A673 (cell line): ENCODE measurements at regions not wholly inside any gene's neighbourhood (a gene's known extent, or its start where the extent isn't known, plus 50 kb on each side); places are given as distances from the start of the nearest gene placed in this dataset.

Experiments
- EZH2 ChIP-seq: fragments of 200-600 bp; sonication (generic); IDR thresholded peaks from 2 replicates; pipeline ENCODE4 v1.6.1; 2017; ENCODE audit warnings: borderline replicate concordance, low read depth, mild to moderate bottlenecking, mixed read lengths, antibody characterized with exemption, low read length; ENCODE audit not compliant: poor library complexity, severe bottlenecking
- TF ChIP-seq, protein P1 (sequence below): fragments of 300-800, 200-600 bp; sonication (generic); conservative IDR thresholded peaks from 2 replicates; pipeline ENCODE4 v1.5.1; 2017; ENCODE audit warnings: low read depth, mild to moderate bottlenecking, antibody characterized with exemption, low read length, moderate library complexity, mixed read lengths

DNA sequence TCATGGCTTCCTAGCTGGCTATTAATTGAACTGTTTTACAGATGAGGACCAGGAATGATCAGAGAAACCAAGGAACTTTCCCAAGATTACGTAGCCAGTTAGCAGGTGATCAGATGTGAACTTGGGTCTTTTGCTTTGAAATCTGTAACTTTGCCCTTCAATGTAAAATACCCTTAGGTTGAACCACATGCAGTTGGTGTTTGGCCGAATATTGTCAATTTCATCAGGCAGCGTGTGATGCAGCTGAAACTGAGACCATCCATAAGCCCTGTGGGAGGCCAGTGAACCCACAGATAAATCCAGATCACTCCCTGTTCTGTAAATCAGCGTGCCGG lies 150.8 kb downstream of the ETS2 start:
- TF ChIP-seq, protein P1, sequence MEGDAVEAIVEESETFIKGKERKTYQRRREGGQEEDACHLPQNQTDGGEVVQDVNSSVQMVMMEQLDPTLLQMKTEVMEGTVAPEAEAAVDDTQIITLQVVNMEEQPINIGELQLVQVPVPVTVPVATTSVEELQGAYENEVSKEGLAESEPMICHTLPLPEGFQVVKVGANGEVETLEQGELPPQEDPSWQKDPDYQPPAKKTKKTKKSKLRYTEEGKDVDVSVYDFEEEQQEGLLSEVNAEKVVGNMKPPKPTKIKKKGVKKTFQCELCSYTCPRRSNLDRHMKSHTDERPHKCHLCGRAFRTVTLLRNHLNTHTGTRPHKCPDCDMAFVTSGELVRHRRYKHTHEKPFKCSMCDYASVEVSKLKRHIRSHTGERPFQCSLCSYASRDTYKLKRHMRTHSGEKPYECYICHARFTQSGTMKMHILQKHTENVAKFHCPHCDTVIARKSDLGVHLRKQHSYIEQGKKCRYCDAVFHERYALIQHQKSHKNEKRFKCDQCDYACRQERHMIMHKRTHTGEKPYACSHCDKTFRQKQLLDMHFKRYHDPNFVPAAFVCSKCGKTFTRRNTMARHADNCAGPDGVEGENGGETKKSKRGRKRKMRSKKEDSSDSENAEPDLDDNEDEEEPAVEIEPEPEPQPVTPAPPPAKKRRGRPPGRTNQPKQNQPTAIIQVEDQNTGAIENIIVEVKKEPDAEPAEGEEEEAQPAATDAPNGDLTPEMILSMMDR, result no peak
- TF ChIP-seq EZH2, result no peak
